ENCODE measurements at regions not wholly inside any gene's neighbourhood (a gene's known extent, or its start where the extent isn't known, plus 50 kb on each side); places are given as distances from the start of the nearest gene placed in this dataset.

- Mint-ChIP-seq H3K4me3 (ENCODE audit: low read depth, unreplicated experiment) (no peak overlapping the region), H3K27ac (ENCODE audit: unreplicated experiment) (no peak overlapping the region), H3K27me3 (ENCODE audit: unreplicated experiment) (peaks cover 48% of the 10 kb centered on the region), H3K9me3 (ENCODE audit: low read depth, unreplicated experiment) (peaks cover 6% of the 10 kb centered on the region), H3K4me1 (ENCODE audit: low read depth, unreplicated experiment) (no peaks in the 10 kb centered on the region), H3K36me3 (ENCODE audit: insufficient read depth, unreplicated experiment) (no peaks in the 10 kb centered on the region)
- CTCF ChIA-PET, result no interaction called here
- DNase-seq, result no peak
- TF ChIP-seq CTCF (IDR thresholded peaks at IDR 0.05; ENCODE audit: unreplicated experiment), result no peak
- no TSS peak for BruUV-seq (replicated peaks)
- intact Hi-C loops (cut with micrococcal nuclease; ENCODE audit: unreplicated experiment), result no loop called here
Observed at GRCh38 chr16:26957283-26957859, 109.4 kb upstream of the C16orf82 start.

GRCh38 chr16:26959416-26960009, 107.2 kb upstream of the C16orf82 start:
- H3K9me3 Mint-ChIP-seq (ENCODE audit: low read depth, unreplicated experiment), result peaks cover 6% of the 10 kb centered on the region
- DNase-seq, result no peak
- peaks cover 42% of the 10 kb centered on the region for H3K27me3 Mint-ChIP-seq (ENCODE audit: unreplicated experiment)
- no peaks in the 10 kb centered on the region for H3K36me3 Mint-ChIP-seq (ENCODE audit: insufficient read depth, unreplicated experiment)
- BruUV-seq (replicated peaks), result no TSS peak
- intact Hi-C loops (cut with micrococcal nuclease; ENCODE audit: unreplicated experiment), result no loop called here
- TF ChIP-seq CTCF (IDR thresholded peaks at IDR 0.05; ENCODE audit: unreplicated experiment), result no peak
- no peak overlapping the region for H3K4me3 Mint-ChIP-seq (ENCODE audit: low read depth, unreplicated experiment)
- CTCF ChIA-PET, result no interaction called here
- H3K27ac Mint-ChIP-seq (ENCODE audit: unreplicated experiment), result no peak overlapping the region
- H3K4me1 Mint-ChIP-seq (ENCODE audit: low read depth, unreplicated experiment), result no peaks in the 10 kb centered on the region

- Mint-ChIP-seq H3K36me3 (ENCODE audit: insufficient read depth, unreplicated experiment) (no peaks in the 10 kb centered on the region), H3K4me1 (ENCODE audit: low read depth, unreplicated experiment) (no peaks in the 10 kb centered on the region), H3K4me3 (ENCODE audit: low read depth, unreplicated experiment) (no peak overlapping the region), H3K27ac (ENCODE audit: unreplicated experiment) (no peak overlapping the region), H3K9me3 (ENCODE audit: low read depth, unreplicated experiment) (peaks cover 9% of the 10 kb centered on the region), H3K27me3 (ENCODE audit: unreplicated experiment) (peaks cover 42% of the 10 kb centered on the region)
- DNase-seq, result no peak
- no TSS peak for BruUV-seq (replicated peaks)
- CTCF ChIA-PET, result interaction anchor here (0.5 to 0.6 kb wide), 2 partner anchors 149 to 454 kb away, joined by 4 read pairs; no protein-coding TSS in a partner anchor
- TF ChIP-seq CTCF (IDR thresholded peaks at IDR 0.05; ENCODE audit: unreplicated experiment), result no peak
- intact Hi-C loops (cut with micrococcal nuclease; ENCODE audit: unreplicated experiment), result no loop called here
Observed at GRCh38 chr16:26961459-26961858, 105.3 kb upstream of the C16orf82 start.

- no peaks in the 10 kb centered on the region for H3K4me1 Mint-ChIP-seq (ENCODE audit: low read depth, unreplicated experiment)
- H3K9me3 Mint-ChIP-seq (ENCODE audit: low read depth, unreplicated experiment), result peaks cover 9% of the 10 kb centered on the region
- no peak overlapping the region for H3K27ac Mint-ChIP-seq (ENCODE audit: unreplicated experiment)
- CTCF ChIA-PET, result no interaction called here
- H3K36me3 Mint-ChIP-seq (ENCODE audit: insufficient read depth, unreplicated experiment), result no peaks in the 10 kb centered on the region
- intact Hi-C loops (cut with micrococcal nuclease; ENCODE audit: unreplicated experiment), result no loop called here
- DNase-seq, result no peak
- no peak for TF ChIP-seq CTCF (IDR thresholded peaks at IDR 0.05; ENCODE audit: unreplicated experiment)
- no TSS peak for BruUV-seq (replicated peaks)
- peaks cover 37% of the 10 kb centered on the region for H3K27me3 Mint-ChIP-seq (ENCODE audit: unreplicated experiment)
- no peak overlapping the region for H3K4me3 Mint-ChIP-seq (ENCODE audit: low read depth, unreplicated experiment)
Observed at GRCh38 chr16:26963109-26963508, 103.6 kb upstream of the C16orf82 start.

All from Calu3 (cell line).